ENCODE measurements at regions not wholly inside any gene's neighbourhood (a gene's known extent, or its start where the extent isn't known, plus 50 kb on each side); places are given as distances from the start of the nearest gene placed in this dataset.

GRCh38 chr4:124918559-124919122 is 206.1 kb upstream of the ANKRD50 start:
- intact Hi-C loops (cut with DNase I), result no loop called here
- no peaks in the 10 kb centered on the region for H3K9me3 ChIP-seq (replicated peaks in 1 of 3)
- DNase-seq, result no peak
- no peaks in the 10 kb centered on the region for H3K27me3 ChIP-seq
- no peaks in the 10 kb centered on the region for H3K36me3 ChIP-seq (replicated peaks in 1 of 2)
- WGBS, 4 donors, result 70 to 79% (median 75%) methylated on average over 3 of the region's 3 CpGs
- no peak overlapping the region for H3K27ac ChIP-seq
- no peak for TF ChIP-seq POLR2A (IDR thresholded peaks at IDR 0.05)
- TF ChIP-seq CTCF (IDR thresholded peaks at IDR 0.05), result no peak
- no peak overlapping the region for H3K4me3 ChIP-seq
- no peaks in the 10 kb centered on the region for H3K4me1 ChIP-seq (replicated peaks in 1 of 2)

GRCh38 chr4:124915073-124915472 is 202.5 kb upstream of the ANKRD50 start:
- Histone ChIP-seq H3K9me3 (replicated peaks in 1 of 3) (no peaks in the 10 kb centered on the region), H3K4me3 (no peak overlapping the region), H3K27me3 (no peaks in the 10 kb centered on the region), H3K27ac (no peak overlapping the region), H3K36me3 (replicated peaks in 1 of 2) (no peaks in the 10 kb centered on the region), H3K4me1 (replicated peaks in 1 of 2) (no peaks in the 10 kb centered on the region)
- no peak for DNase-seq
- WGBS, 4 donors, result 52 to 80% (median 65%) methylated on average over 1 of the region's 1 CpG
- TF ChIP-seq POLR2A (IDR thresholded peaks at IDR 0.05), result no peak
- no peak for TF ChIP-seq CTCF (IDR thresholded peaks at IDR 0.05)
- intact Hi-C loops (cut with DNase I), result no loop called here

GRCh38 chr4:124913237-124913636 is 200.7 kb upstream of the ANKRD50 start:
- H3K9me3 ChIP-seq (replicated peaks in 1 of 3), result no peaks in the 10 kb centered on the region
- H3K27me3 ChIP-seq, result no peaks in the 10 kb centered on the region
- H3K36me3 ChIP-seq (replicated peaks in 1 of 2), result no peaks in the 10 kb centered on the region
- H3K4me3 ChIP-seq, result no peak overlapping the region
- H3K27ac ChIP-seq, result no peak overlapping the region
- intact Hi-C loops (cut with DNase I), result no loop called here
- DNase-seq, result no peak
- H3K4me1 ChIP-seq (replicated peaks in 1 of 2), result no peaks in the 10 kb centered on the region
- TF ChIP-seq CTCF (IDR thresholded peaks at IDR 0.05), result no peak
- no peak for TF ChIP-seq POLR2A (IDR thresholded peaks at IDR 0.05)
- 57 to 78% (median 69%) methylated on average over 1 of the region's 1 CpG for WGBS, 4 donors

- no peak for DNase-seq
- no peak overlapping the region for H3K27ac ChIP-seq
- H3K9me3 ChIP-seq (replicated peaks in 1 of 3), result no peaks in the 10 kb centered on the region
- H3K27me3 ChIP-seq, result no peaks in the 10 kb centered on the region
- no peaks in the 10 kb centered on the region for H3K4me1 ChIP-seq (replicated peaks in 1 of 2)
- TF ChIP-seq CTCF (IDR thresholded peaks at IDR 0.05), result no peak
- TF ChIP-seq POLR2A (IDR thresholded peaks at IDR 0.05), result no peak
- H3K36me3 ChIP-seq (replicated peaks in 1 of 2), result no peaks in the 10 kb centered on the region
- H3K4me3 ChIP-seq, result no peak overlapping the region
- intact Hi-C loops (cut with DNase I), result no loop called here
Measured at GRCh38 chr4:124910327-124910726, 197.8 kb upstream of the ANKRD50 start.

Measured in adrenal gland (tissue), 9 donors.